H1 (cell line): ENCODE measurements at regions not wholly inside any gene's neighbourhood (a gene's known extent, or its start where the extent isn't known, plus 50 kb on each side); places are given as distances from the start of the nearest gene placed in this dataset.

ENCODE experiments used
- CTCF ChIA-PET: fragments of 300-600 bp; sonication (Branson Sonifier 250); formaldehyde crosslinking; loops from one replicate; lab custom pipeline; 2021; ENCODE audit not compliant: partially characterized antibody; lab: Charles Lee
- POLR2A ChIA-PET: fragments of 300-600 bp; sonication (Branson Sonifier 250); formaldehyde crosslinking; loops from one replicate; lab custom pipeline; 2021; ENCODE audit warnings: inconsistent platforms; ENCODE audit not compliant: partially characterized antibody; lab: Charles Lee
- DNase-seq, 2 experiments: peaks; one replicate each; pipeline versions ENCODE4 v3.0.0 to v3.0.0-alpha.2; 2010 to 2022; ENCODE audit warnings: low spot score in 2 of 2, low read depth in 1 of 2, mixed read lengths in 1 of 2
- FAIRE-seq: peaks from 2 replicates; lab custom pipeline; 2011; peaks lifted over from hg19 to GRCh38; lab: Jason Lieb, UNC
- H2AFZ ChIP-seq: 2 replicates; pipeline ENCODE4 v1.8.1; 2012; ENCODE audit warnings: low read length, inconsistent platforms
- H2AK5ac ChIP-seq: 2 replicates; pipeline ENCODE4 v1.6.1; 2013; ENCODE audit warnings: low read depth, low read length
- H2BK120ac ChIP-seq: replicated peaks from 2 replicates; pipeline ENCODE3; 2013; ENCODE audit warnings: low read depth, low read length, inconsistent platforms
- H2BK12ac ChIP-seq: 2 replicates; pipeline ENCODE4 v1.6.1; 2013; ENCODE audit warnings: low read depth, low read length
- H2BK15ac ChIP-seq: 2 replicates; pipeline ENCODE4 v1.6.1; 2013; ENCODE audit warnings: low read length
- H2BK20ac ChIP-seq: 2 replicates; pipeline ENCODE4 v1.6.1; 2013; ENCODE audit warnings: low read length
- H2BK5ac ChIP-seq: 2 replicates; pipeline ENCODE4 v1.6.1; 2013; ENCODE audit warnings: low read depth, low read length
- H3K14ac ChIP-seq: 2 replicates; pipeline ENCODE4 v1.6.1; 2013; ENCODE audit warnings: inconsistent platforms; ENCODE audit not compliant: insufficient read length
- H3K18ac ChIP-seq: 2 replicates; pipeline ENCODE4 v1.6.1; 2013; ENCODE audit warnings: low read length; ENCODE audit errors: extremely low read depth
- H3K23ac ChIP-seq: 2 replicates; pipeline ENCODE4 v1.6.1; 2013; ENCODE audit warnings: inconsistent platforms; ENCODE audit not compliant: insufficient read length
- H3K23me2 ChIP-seq: 2 replicates; pipeline ENCODE4 v1.6.1; 2013; ENCODE audit warnings: low read depth, low read length
- H3K27ac ChIP-seq: 2 replicates; pipeline ENCODE4 v1.6.1; 2011; ENCODE audit warnings: low read depth, low read length, inconsistent platforms
- H3K27me3 ChIP-seq, 4 experiments: replicated peaks in 1 of 4; 1 replicate in 1 of 4; 2 replicates in 3 of 4; pipeline versions ENCODE4 v1.6.1 to v1.8.1; 2011 to 2013; ENCODE audit warnings: low read length in 3 of 4, mild to moderate bottlenecking in 3 of 4, inconsistent platforms in 2 of 4, mixed read lengths in 2 of 4, moderate library complexity in 1 of 4; ENCODE audit not compliant: control insufficient read depth in 3 of 4, insufficient read depth in 3 of 4; ENCODE audit errors: extremely low read depth in 1 of 4
- H3K36me3 ChIP-seq, 4 experiments: 2 replicates each; pipeline versions ENCODE4 v1.6.1 to v1.8.1; 2011 to 2013; ENCODE audit warnings: mild to moderate bottlenecking in 4 of 4, low read length in 3 of 4, moderate library complexity in 2 of 4, control low read depth in 1 of 4, inconsistent platforms in 1 of 4; ENCODE audit not compliant: insufficient read depth in 4 of 4, control insufficient read depth in 2 of 4
- H3K4ac ChIP-seq: replicated peaks from 2 replicates; pipeline ENCODE3; 2013; ENCODE audit warnings: low read length, low read depth, mixed read lengths, inconsistent platforms; ENCODE audit not compliant: insufficient read length
- H3K4me1 ChIP-seq, 4 experiments: replicated peaks in 1 of 4; 1 replicate in 1 of 4; 2 replicates in 3 of 4; pipeline versions ENCODE4 v1.6.1 to v1.8.1; 2011 to 2013; ENCODE audit warnings: low read length in 3 of 4, inconsistent platforms in 2 of 4, mixed read lengths in 1 of 4; ENCODE audit not compliant: insufficient read depth in 4 of 4, control insufficient read depth in 3 of 4
- H3K4me2 ChIP-seq, 2 experiments: 2 replicates each; pipeline versions ENCODE4 v1.6.1 to v1.8.1; 2011 to 2013; ENCODE audit warnings: low read depth in 2 of 2, low read length in 2 of 2, control low read depth in 1 of 2, inconsistent platforms in 1 of 2, mild to moderate bottlenecking in 1 of 2; ENCODE audit not compliant: insufficient read depth in 1 of 2
- H3K4me3 ChIP-seq, 4 experiments: fragments of 200-600, 300-600 bp in 1 of 4; sonication (generic), shearing (Covaris generic), sonication (Bioruptor Twin) in 1 of 4; 2 replicates each; pipeline versions ENCODE4 v1.5.1 to v1.8.1; 2011 to 2016; ENCODE audit warnings: low read length in 4 of 4, low read depth in 3 of 4, control low read depth in 2 of 4, inconsistent platforms in 2 of 4, mild to moderate bottlenecking in 2 of 4, mixed read lengths in 1 of 4, moderate library complexity in 1 of 4; ENCODE audit not compliant: insufficient read depth in 2 of 4; ENCODE audit errors: extremely low read depth in 1 of 4
- H3K56ac ChIP-seq: replicated peaks from 2 replicates; pipeline ENCODE3; 2013; ENCODE audit warnings: low read depth, mild to moderate bottlenecking, mixed read lengths, low read length, inconsistent platforms; ENCODE audit not compliant: insufficient read length
- H3K79me1 ChIP-seq: 2 replicates; pipeline ENCODE4 v1.6.1; 2013; ENCODE audit warnings: low read depth, low read length, control low read depth
- H3K79me2 ChIP-seq, 2 experiments: 2 replicates each; pipeline versions ENCODE4 v1.6.1 to v1.8.1; 2012 to 2013; ENCODE audit warnings: low read length in 2 of 2, mild to moderate bottlenecking in 2 of 2, inconsistent platforms in 1 of 2; ENCODE audit not compliant: insufficient read depth in 2 of 2, control insufficient read depth in 1 of 2
- H3K9ac ChIP-seq, 4 experiments: replicated peaks in 1 of 4; 1 replicate in 1 of 4; 2 replicates in 3 of 4; pipeline versions ENCODE4 v1.6.1 to v1.8.1; 2011 to 2013; ENCODE audit warnings: low read depth in 3 of 4, low read length in 3 of 4, control low read depth in 2 of 4, mild to moderate bottlenecking in 2 of 4, moderate library complexity in 2 of 4, inconsistent platforms in 1 of 4; ENCODE audit errors: extremely low read depth in 1 of 4
- H3K9me3 ChIP-seq, 2 experiments: 2 replicates each; pipeline versions ENCODE4 v1.6.1 to v1.8.1; 2012 to 2013; ENCODE audit warnings: mild to moderate bottlenecking in 2 of 2, moderate library complexity in 2 of 2, control low read depth in 1 of 2, inconsistent platforms in 1 of 2, low read depth in 1 of 2, low read length in 1 of 2, mixed read lengths in 1 of 2; ENCODE audit not compliant: insufficient read depth in 2 of 2
- H4K20me1 ChIP-seq, 2 experiments: replicated peaks in 1 of 2; 2 replicates each; pipeline versions ENCODE3 to v1.8.1; 2011 to 2013; ENCODE audit warnings: inconsistent platforms in 2 of 2, low read length in 2 of 2, mild to moderate bottlenecking in 1 of 2; ENCODE audit not compliant: insufficient read depth in 2 of 2, control insufficient read depth in 1 of 2
- H4K5ac ChIP-seq: 2 replicates; pipeline ENCODE4 v1.6.1; 2013; ENCODE audit warnings: low read length, low read depth, mixed read lengths, inconsistent platforms; ENCODE audit not compliant: insufficient read length
- H4K8ac ChIP-seq: 2 replicates; pipeline ENCODE4 v1.8.0; 2013; ENCODE audit warnings: mild to moderate bottlenecking, moderate library complexity, low read length, inconsistent platforms; ENCODE audit not compliant: insufficient read depth; ENCODE audit errors: extremely low read depth
- H4K91ac ChIP-seq: replicated peaks from 2 replicates; pipeline ENCODE3; 2013; ENCODE audit warnings: low read length, mixed read lengths, inconsistent platforms; ENCODE audit not compliant: insufficient read length
- ASH2L ChIP-seq: fragments of 200-600, 300-600 bp; sonication (generic); IDR thresholded peaks from one replicate; pipeline ENCODE4 v1.7.1; 2017; ENCODE audit warnings: low read length
- CEBPB ChIP-seq: IDR thresholded peaks from 2 replicates; pipeline ENCODE4 v1.6.1; 2012; ENCODE audit warnings: low read depth, low read length
- CHD1 ChIP-seq: IDR thresholded peaks from 2 replicates; pipeline ENCODE4 v1.6.1; 2012; ENCODE audit warnings: low read depth, low read length, improper control_type of control experiment
- CTBP2 ChIP-seq: IDR thresholded peaks from 2 replicates; pipeline ENCODE4 v1.7.0; 2011; ENCODE audit warnings: borderline replicate concordance, mild to moderate bottlenecking, moderate library complexity, mixed read lengths, low read length; ENCODE audit not compliant: insufficient read depth, insufficient read length
- KDM4A ChIP-seq: IDR thresholded peaks from one replicate; pipeline ENCODE4 v1.7.1; 2012; ENCODE audit warnings: low read depth, mild to moderate bottlenecking, moderate library complexity, low read length, inconsistent platforms; ENCODE audit not compliant: severe bottlenecking
- SIX5 ChIP-seq: IDR thresholded peaks from 2 replicates; pipeline ENCODE4 v1.6.1; 2011; ENCODE audit warnings: mild to moderate bottlenecking, low read depth, low read length
- TBP ChIP-seq: IDR thresholded peaks from 2 replicates; pipeline ENCODE4 v1.6.1; 2011; ENCODE audit warnings: low read depth, low read length, improper control_type of control experiment
- TCF12 ChIP-seq: IDR thresholded peaks from 2 replicates; pipeline ENCODE4 v1.6.1; 2011; ENCODE audit warnings: low read depth, mild to moderate bottlenecking, low read length
- USF2 ChIP-seq: IDR thresholded peaks from 2 replicates; pipeline ENCODE4 v1.6.1; 2011; ENCODE audit warnings: low read length, improper control_type of control experiment
- WGBS, 2 experiments: shearing (Covaris generic) in 1 of 2; methylation state at CpG; one replicate each; pipeline versions ENCODE4 v1.1.6 to v1.1.7; 2013 to 2015; ENCODE audit warnings: low lambda C conversion rate in 2 of 2, mixed read lengths in 2 of 2, inconsistent platforms in 1 of 2, low coverage in 1 of 2, missing lambda C conversion rate in 1 of 2; ENCODE audit not compliant: insufficient replicate concordance in 2 of 2, insufficient coverage in 1 of 2, insufficient read length in 1 of 2; ENCODE audit errors: extremely low coverage in 1 of 2, missing lambda C conversion rate in 1 of 2; 5-methylcytosine and 5-hydroxymethylcytosine counted together

GRCh38 chr13:83702021-83702420 lies 180.3 kb downstream of the SLITRK1 start:
- ChIA-PET CTCF (no interaction called here), POLR2A (no interaction called here)
- no peak overlapping the region for H3K27ac ChIP-seq
- no peak overlapping the region for H2BK120ac ChIP-seq
- no peaks in the 10 kb centered on the region for H3K27me3 ChIP-seq
- H2AK5ac ChIP-seq = no peak overlapping the region
- H3K56ac ChIP-seq = no peak overlapping the region
- no peak overlapping the region for H4K5ac ChIP-seq
- no peak overlapping the region for H2AFZ ChIP-seq
- DNase-seq (no peak), FAIRE-seq (no peak)
- no peak overlapping the region for H3K18ac ChIP-seq
- no peaks in the 10 kb centered on the region for H3K79me1 ChIP-seq
- no peak overlapping the region for H3K14ac ChIP-seq
- H2BK5ac ChIP-seq = no peak overlapping the region
- no peak overlapping the region for H2BK15ac ChIP-seq
- no peaks in the 10 kb centered on the region for H4K20me1 ChIP-seq
- H3K4me1 ChIP-seq = no peaks in the 10 kb centered on the region
- no peaks in the 10 kb centered on the region for H3K79me2 ChIP-seq
- no peak overlapping the region for H3K4ac ChIP-seq
- H3K9me3 ChIP-seq = peaks cover 0 to 3% of the 10 kb centered on the region in 2 experiments; a peak in 1 of 4 replicates
- H3K4me3 ChIP-seq = no peak overlapping the region
- no peaks in the 10 kb centered on the region for H3K23me2 ChIP-seq
- H2BK12ac ChIP-seq = no peak overlapping the region
- H4K8ac ChIP-seq = no peak overlapping the region
- no peak overlapping the region for H2BK20ac ChIP-seq
- TF ChIP-seq SIX5 (no peak), TBP (no peak), USF2 (no peak), CTBP2 (no peak), KDM4A (no peak), CHD1 (no peak), ASH2L (no peak), TCF12 (no peak), CEBPB (no peak)
- TF ChIP-seq, all 59 proteins: peak for 0
- Histone ChIP-seq H3K4me2 (no peak overlapping the region), H4K91ac (no peak overlapping the region), H3K36me3 (no peaks in the 10 kb centered on the region), H3K9ac (no peak overlapping the region), H3K23ac (no peak overlapping the region)
- WGBS, 2 experiments = 95% methylated on average over 1 of the region's 1 CpG; no CpG with 5 or more reads in 1 of the 2 experiments
